ENCODE measurements at regions not wholly inside any gene's neighbourhood (a gene's known extent, or its start where the extent isn't known, plus 50 kb on each side); places are given as distances from the start of the nearest gene placed in this dataset.

- Histone ChIP-seq H4K20me1 (ENCODE audit: insufficient read depth) (no peaks in the 10 kb centered on the region), H3K9me2 (no peaks in the 10 kb centered on the region), H3K9me3 (no peaks in the 10 kb centered on the region), H2AFZ (ENCODE audit: low read depth) (no peak overlapping the region), H3K9ac (no peak overlapping the region), H3K4me2 (no peak overlapping the region), H3K4me3 (ENCODE audit: low read depth in 2 of 2, low read length in 1 of 2) (no peak overlapping the region), H3K27me3 (ENCODE audit: insufficient read depth) (no peaks in the 10 kb centered on the region), H3K27ac (ENCODE audit: low read depth in 2 of 2, low read length in 1 of 2) (no peak overlapping the region), H3K4me1 (ENCODE audit: control insufficient read depth in 1 of 2, insufficient read depth in 2 of 2, low read depth in 1 of 2, low read length in 1 of 2) (peaks cover 0 to 6% of the 10 kb centered on the region in 2 experiments; a peak in 1 of 4 replicates), H3K36me3 (replicated peaks in 1 of 2; ENCODE audit: control insufficient read depth in 1 of 2, insufficient read depth in 2 of 2, low read length in 1 of 2) (no peaks in the 10 kb centered on the region), H3K79me2 (ENCODE audit: insufficient read depth) (no peaks in the 10 kb centered on the region), H3F3A (replicated peaks; ENCODE audit: insufficient read depth) (no peaks in the 10 kb centered on the region)
- ChIA-PET CTCF (interaction anchor here (0.8 to 3.2 kb wide), 2 partner anchors 9 to 260 kb away, joined by 3 to 11 read pairs; no protein-coding TSS in a partner anchor), POLR2A (interaction anchor here (0.6 to 0.7 kb wide), 2 partner anchors 286 to 437 kb away, joined by 3 read pairs; no protein-coding TSS in a partner anchor)
- no peak for DNase-seq
- TF ChIP-seq, protein P1, sequence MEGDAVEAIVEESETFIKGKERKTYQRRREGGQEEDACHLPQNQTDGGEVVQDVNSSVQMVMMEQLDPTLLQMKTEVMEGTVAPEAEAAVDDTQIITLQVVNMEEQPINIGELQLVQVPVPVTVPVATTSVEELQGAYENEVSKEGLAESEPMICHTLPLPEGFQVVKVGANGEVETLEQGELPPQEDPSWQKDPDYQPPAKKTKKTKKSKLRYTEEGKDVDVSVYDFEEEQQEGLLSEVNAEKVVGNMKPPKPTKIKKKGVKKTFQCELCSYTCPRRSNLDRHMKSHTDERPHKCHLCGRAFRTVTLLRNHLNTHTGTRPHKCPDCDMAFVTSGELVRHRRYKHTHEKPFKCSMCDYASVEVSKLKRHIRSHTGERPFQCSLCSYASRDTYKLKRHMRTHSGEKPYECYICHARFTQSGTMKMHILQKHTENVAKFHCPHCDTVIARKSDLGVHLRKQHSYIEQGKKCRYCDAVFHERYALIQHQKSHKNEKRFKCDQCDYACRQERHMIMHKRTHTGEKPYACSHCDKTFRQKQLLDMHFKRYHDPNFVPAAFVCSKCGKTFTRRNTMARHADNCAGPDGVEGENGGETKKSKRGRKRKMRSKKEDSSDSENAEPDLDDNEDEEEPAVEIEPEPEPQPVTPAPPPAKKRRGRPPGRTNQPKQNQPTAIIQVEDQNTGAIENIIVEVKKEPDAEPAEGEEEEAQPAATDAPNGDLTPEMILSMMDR (IDR thresholded peaks at IDR 0.05), result no peak
- TF ChIP-seq SIN3A (IDR thresholded peaks at IDR 0.05; ENCODE audit: borderline replicate concordance, low read depth, low read length) (no peak), FOXM1 (IDR thresholded peaks at IDR 0.05; ENCODE audit: low read depth) (no peak), RFX5 (IDR thresholded peaks at IDR 0.05; ENCODE audit: low read length) (no peak)
- TF ChIP-seq, protein P2, sequence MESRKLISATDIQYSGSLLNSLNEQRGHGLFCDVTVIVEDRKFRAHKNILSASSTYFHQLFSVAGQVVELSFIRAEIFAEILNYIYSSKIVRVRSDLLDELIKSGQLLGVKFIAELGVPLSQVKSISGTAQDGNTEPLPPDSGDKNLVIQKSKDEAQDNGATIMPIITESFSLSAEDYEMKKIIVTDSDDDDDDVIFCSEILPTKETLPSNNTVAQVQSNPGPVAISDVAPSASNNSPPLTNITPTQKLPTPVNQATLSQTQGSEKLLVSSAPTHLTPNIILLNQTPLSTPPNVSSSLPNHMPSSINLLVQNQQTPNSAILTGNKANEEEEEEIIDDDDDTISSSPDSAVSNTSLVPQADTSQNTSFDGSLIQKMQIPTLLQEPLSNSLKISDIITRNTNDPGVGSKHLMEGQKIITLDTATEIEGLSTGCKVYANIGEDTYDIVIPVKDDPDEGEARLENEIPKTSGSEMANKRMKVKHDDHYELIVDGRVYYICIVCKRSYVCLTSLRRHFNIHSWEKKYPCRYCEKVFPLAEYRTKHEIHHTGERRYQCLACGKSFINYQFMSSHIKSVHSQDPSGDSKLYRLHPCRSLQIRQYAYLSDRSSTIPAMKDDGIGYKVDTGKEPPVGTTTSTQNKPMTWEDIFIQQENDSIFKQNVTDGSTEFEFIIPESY (IDR thresholded peaks at IDR 0.05; ENCODE audit: borderline replicate concordance, low read depth), result no peak
- 29% methylated on average over 7 of the region's 7 CpGs for WGBS (ENCODE audit: low lambda C conversion rate)
Observed at GRCh38 chr16:55380485-55380884, 56.5 kb downstream of the IRX6 start.

- H3F3A ChIP-seq (replicated peaks; ENCODE audit: insufficient read depth), result no peaks in the 10 kb centered on the region
- DNase-seq, result no peak
- H3K36me3 ChIP-seq (replicated peaks in 1 of 2; ENCODE audit: control insufficient read depth in 1 of 2, insufficient read depth in 2 of 2, low read length in 1 of 2), result no peaks in the 10 kb centered on the region
- no peaks in the 10 kb centered on the region for H4K20me1 ChIP-seq (ENCODE audit: insufficient read depth)
- H3K4me1 ChIP-seq (ENCODE audit: control insufficient read depth in 1 of 2, insufficient read depth in 2 of 2, low read depth in 1 of 2, low read length in 1 of 2), result peaks cover 0 to 6% of the 10 kb centered on the region in 2 experiments; a peak in 1 of 4 replicates
- no peak overlapping the region for H3K27ac ChIP-seq (ENCODE audit: low read depth in 2 of 2, low read length in 1 of 2)
- H3K27me3 ChIP-seq (ENCODE audit: insufficient read depth), result no peaks in the 10 kb centered on the region
- CTCF ChIA-PET, result interaction anchor here (1.1 to 1.4 kb wide), 2 partner anchors 11 to 28 kb away, joined by 3 read pairs; no protein-coding TSS in a partner anchor
- H3K9ac ChIP-seq, result no peak overlapping the region
- H3K4me2 ChIP-seq, result no peak overlapping the region
- no peaks in the 10 kb centered on the region for H3K79me2 ChIP-seq (ENCODE audit: insufficient read depth)
- H3K4me3 ChIP-seq (ENCODE audit: low read depth in 2 of 2, low read length in 1 of 2), result no peak overlapping the region
- no peaks in the 10 kb centered on the region for H3K9me2 ChIP-seq
- no peak overlapping the region for H2AFZ ChIP-seq (ENCODE audit: low read depth)
- WGBS (ENCODE audit: low lambda C conversion rate), result 38% methylated on average over 12 of the region's 12 CpGs
- H3K9me3 ChIP-seq, result no peaks in the 10 kb centered on the region
- POLR2A ChIA-PET, result interaction anchor here (1.1 kb wide), 1 partner anchor 13 kb away, joined by 5 read pairs; no protein-coding TSS in a partner anchor
- TF ChIP-seq NRF1 (IDR thresholded peaks at IDR 0.05; ENCODE audit: low read depth, low read length) (no peak), ELF1 (IDR thresholded peaks at IDR 0.05) (no peak), CHD2 (IDR thresholded peaks at IDR 0.05; ENCODE audit: low read length, partially characterized antibody) (no peak), GABPA (IDR thresholded peaks at IDR 0.05; ENCODE audit: low read depth) (no peak), RCOR1 (IDR thresholded peaks at IDR 0.05; ENCODE audit: low read length) (no peak), TAF1 (IDR thresholded peaks at IDR 0.05; ENCODE audit: borderline replicate concordance, low read depth, low read length) (no peak), GATA2 (CRISPR knock-in tag; IDR thresholded peaks at IDR 0.05) (no peak)
- TF ChIP-seq, protein P2 (IDR thresholded peaks at IDR 0.05; ENCODE audit: borderline replicate concordance, low read depth), result no peak
- TF ChIP-seq, protein P3, sequence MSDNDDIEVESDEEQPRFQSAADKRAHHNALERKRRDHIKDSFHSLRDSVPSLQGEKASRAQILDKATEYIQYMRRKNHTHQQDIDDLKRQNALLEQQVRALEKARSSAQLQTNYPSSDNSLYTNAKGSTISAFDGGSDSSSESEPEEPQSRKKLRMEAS (IDR thresholded peaks at IDR 0.05; ENCODE audit: low read depth), result no peak
- TF ChIP-seq, protein P4, sequence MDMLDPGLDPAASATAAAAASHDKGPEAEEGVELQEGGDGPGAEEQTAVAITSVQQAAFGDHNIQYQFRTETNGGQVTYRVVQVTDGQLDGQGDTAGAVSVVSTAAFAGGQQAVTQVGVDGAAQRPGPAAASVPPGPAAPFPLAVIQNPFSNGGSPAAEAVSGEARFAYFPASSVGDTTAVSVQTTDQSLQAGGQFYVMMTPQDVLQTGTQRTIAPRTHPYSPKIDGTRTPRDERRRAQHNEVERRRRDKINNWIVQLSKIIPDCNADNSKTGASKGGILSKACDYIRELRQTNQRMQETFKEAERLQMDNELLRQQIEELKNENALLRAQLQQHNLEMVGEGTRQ (IDR thresholded peaks at IDR 0.05; ENCODE audit: borderline replicate concordance, low read depth, low read length), result no peak
Observed at GRCh38 chr16:55384288-55385247, 60.6 kb downstream of the IRX6 start.
